Testis (tissue), 2 donors: ENCODE measurements at regions not wholly inside any gene's neighbourhood (a gene's known extent, or its start where the extent isn't known, plus 50 kb on each side); places are given as distances from the start of the nearest gene placed in this dataset.
"Not testable (repeated sequence)": the region's sequence is repeated elsewhere in the genome, so short reads cannot be mapped to it uniquely, and the experiment has no call there.

ENCODE experiments used
- DNase-seq: peaks from one replicate; pipeline ENCODE4 v3.0.0-alpha.2; 2019
- H3K27ac ChIP-seq, 2 donors: fragments of 200-600 bp; sonication (generic); one replicate each; pipeline ENCODE4 v1.5.1; 2019
- H3K27me3 ChIP-seq: fragments of 200-600 bp; sonication (generic); one replicate; pipeline ENCODE4 v1.5.1; 2019
- H3K36me3 ChIP-seq: fragments of 200-600 bp; sonication (generic); one replicate; pipeline ENCODE4 v1.5.1; 2017; ENCODE audit warnings: low read depth; ENCODE audit errors: missing control alignments
- H3K4me1 ChIP-seq: fragments of 200-600 bp; sonication (generic); one replicate; pipeline ENCODE4 v1.5.1; 2019
- H3K4me3 ChIP-seq, 2 donors: fragments of 200-600 bp; sonication (generic); one replicate each; pipeline ENCODE4 v1.5.1; 2017 to 2019
- H3K9me3 ChIP-seq: fragments of 200-600 bp; sonication (generic); one replicate; pipeline ENCODE4 v1.5.1; 2017
- POLR2A ChIP-seq: fragments of 450-650 bp; IDR thresholded peaks from one replicate; pipeline ENCODE4 v1.6.1; 2017; ENCODE audit warnings: antibody characterized with exemption, mild to moderate bottlenecking, moderate library complexity
- WGBS, 2 donors: methylation state at CpG; one replicate each; pipeline ENCODE4 v1.1.5; 2018; 5-methylcytosine and 5-hydroxymethylcytosine counted together
- intact Hi-C: fragments of 100-400 bp; cut with DNase I; formaldehyde crosslinking; loops from one replicate; pipeline ENCODE4 v1.15.1; 2023; ENCODE audit warnings: low total_unique reads
- TF ChIP-seq, protein P1 (sequence below), 3 experiments: fragments of 450-650 bp in 2 of 3; fragments of 200-600 bp in 1 of 3; sonication (generic) in 1 of 3; IDR thresholded peaks; one replicate each; pipeline ENCODE4 v1.5.1; 2016 to 2019; ENCODE audit warnings: antibody characterized with exemption in 3 of 3, mild to moderate bottlenecking in 2 of 3, moderate library complexity in 1 of 3

DNA sequence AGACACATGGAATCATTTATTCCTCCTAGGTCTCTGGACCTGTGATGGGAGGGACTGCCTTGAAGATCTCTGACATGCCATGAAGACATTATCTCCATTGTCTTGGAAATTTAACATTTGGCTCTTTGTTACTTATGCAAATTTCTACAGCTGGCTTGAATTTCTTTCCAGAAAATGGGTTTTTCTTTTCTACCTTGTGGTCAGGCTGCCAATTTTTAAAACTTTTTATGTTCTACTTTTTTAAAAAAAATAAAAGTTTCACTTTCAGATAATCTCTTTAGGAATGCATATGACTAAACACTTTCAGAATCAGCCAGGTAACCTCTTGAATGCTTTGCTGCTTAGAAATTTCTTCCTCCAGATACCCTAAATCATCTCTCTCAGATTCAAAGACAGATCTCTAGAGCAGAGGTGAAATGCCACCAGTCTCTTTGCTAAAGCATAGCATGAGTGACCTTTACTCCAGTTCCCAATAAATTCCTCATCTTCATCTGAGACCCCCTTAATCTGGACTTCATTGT lies 209.6 kb downstream of the RPRM start:
- no peak for DNase-seq
- H3K27me3 ChIP-seq = no peaks in the 10 kb centered on the region
- H3K36me3 ChIP-seq = no peaks in the 10 kb centered on the region
- no peak overlapping the region for H3K27ac ChIP-seq
- H3K4me3 ChIP-seq = no peak overlapping the region
- intact Hi-C loops = no loop called here
- H3K4me1 ChIP-seq = no peaks in the 10 kb centered on the region
- H3K9me3 ChIP-seq = no peaks in the 10 kb centered on the region
- TF ChIP-seq POLR2A = no peak
- TF ChIP-seq, protein P1, sequence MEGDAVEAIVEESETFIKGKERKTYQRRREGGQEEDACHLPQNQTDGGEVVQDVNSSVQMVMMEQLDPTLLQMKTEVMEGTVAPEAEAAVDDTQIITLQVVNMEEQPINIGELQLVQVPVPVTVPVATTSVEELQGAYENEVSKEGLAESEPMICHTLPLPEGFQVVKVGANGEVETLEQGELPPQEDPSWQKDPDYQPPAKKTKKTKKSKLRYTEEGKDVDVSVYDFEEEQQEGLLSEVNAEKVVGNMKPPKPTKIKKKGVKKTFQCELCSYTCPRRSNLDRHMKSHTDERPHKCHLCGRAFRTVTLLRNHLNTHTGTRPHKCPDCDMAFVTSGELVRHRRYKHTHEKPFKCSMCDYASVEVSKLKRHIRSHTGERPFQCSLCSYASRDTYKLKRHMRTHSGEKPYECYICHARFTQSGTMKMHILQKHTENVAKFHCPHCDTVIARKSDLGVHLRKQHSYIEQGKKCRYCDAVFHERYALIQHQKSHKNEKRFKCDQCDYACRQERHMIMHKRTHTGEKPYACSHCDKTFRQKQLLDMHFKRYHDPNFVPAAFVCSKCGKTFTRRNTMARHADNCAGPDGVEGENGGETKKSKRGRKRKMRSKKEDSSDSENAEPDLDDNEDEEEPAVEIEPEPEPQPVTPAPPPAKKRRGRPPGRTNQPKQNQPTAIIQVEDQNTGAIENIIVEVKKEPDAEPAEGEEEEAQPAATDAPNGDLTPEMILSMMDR (IDR thresholded peaks at IDR 0.05) = no peak

DNA sequence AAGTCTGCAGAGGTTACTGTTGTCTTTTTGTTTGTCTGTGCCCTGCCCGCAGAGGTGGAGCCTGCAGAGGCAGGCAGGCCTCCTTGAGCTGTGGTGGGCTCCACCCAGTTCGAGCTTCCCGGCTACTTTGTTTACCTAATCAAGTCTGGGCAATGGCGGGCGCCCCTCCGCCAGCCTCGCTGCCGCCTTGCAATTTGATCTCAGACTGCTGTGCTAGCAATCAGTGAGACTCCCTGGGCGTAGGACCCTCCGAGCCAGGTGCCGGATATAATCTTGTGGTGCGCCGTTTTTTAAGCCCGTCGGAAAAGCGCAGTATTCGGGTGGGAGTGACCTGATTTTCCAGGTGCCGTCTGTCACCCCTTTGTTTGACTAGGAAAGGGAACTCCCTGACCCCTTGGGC lies 221.7 kb downstream of the RPRM start:
- H3K9me3 ChIP-seq, H3K4me1 ChIP-seq, intact Hi-C loops, H3K27me3 ChIP-seq, H3K4me3 ChIP-seq, H3K36me3 ChIP-seq, DNase-seq, H3K27ac ChIP-seq: not testable (repeated sequence)
- 87 to 90% methylated on average over 15 to 17 of the region's 18 CpGs for WGBS, 2 donors

DNA sequence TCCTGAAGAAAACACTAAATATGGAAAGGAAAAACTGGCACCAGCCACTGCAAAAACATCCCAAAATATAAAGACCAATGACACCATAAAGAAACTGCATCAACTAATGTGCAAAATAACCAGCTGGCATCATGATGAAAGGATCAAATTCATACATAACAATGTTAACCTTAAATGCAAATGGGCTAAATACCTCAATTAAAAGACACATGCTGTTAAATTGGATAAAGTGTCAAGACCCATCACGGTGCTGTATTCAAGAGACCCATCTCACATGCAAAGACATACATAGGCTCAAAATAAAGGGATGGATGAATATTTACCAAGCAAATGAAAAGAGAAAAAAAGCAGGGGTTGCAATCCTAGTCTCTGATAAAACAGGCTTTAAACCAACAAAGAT lies 231.9 kb downstream of the RPRM start:
- H3K27me3 ChIP-seq, H3K27ac ChIP-seq, DNase-seq, H3K4me3 ChIP-seq, H3K4me1 ChIP-seq, intact Hi-C loops, H3K36me3 ChIP-seq, H3K9me3 ChIP-seq: not testable (repeated sequence)
- 35 to 42% methylated on average over 1 of the region's 1 CpG for WGBS, 2 donors

DNA sequence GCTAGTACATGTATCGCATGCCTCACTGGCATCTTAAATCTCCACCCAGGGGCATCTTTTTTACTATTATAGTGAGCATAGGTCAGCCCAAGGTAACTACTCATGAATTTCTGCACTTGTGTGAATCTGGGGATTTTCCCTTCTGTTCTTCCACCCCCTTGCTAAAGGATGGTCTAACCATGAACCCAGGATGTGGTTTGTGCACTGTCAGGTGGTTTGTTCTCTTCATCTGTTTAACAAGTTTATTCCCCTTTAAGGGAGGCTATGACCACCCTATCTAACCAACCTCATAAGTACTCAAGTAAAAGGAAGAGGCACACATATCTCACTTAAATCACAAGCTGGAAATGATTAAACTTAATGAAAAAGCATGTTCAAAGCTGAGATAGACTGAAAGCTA lies 243.0 kb downstream of the RPRM start:
- no peak for DNase-seq
- H3K27me3 ChIP-seq = no peaks in the 10 kb centered on the region
- no peaks in the 10 kb centered on the region for H3K36me3 ChIP-seq
- no peaks in the 10 kb centered on the region for H3K9me3 ChIP-seq
- intact Hi-C loops = no loop called here
- 67 to 94% methylated on average over 1 of the region's 1 CpG for WGBS, 2 donors
- no peak overlapping the region for H3K27ac ChIP-seq
- no peaks in the 10 kb centered on the region for H3K4me1 ChIP-seq
- TF ChIP-seq, protein P1 (IDR thresholded peaks at IDR 0.05) = no peak
- TF ChIP-seq POLR2A = no peak
- H3K4me3 ChIP-seq = no peak overlapping the region

DNA sequence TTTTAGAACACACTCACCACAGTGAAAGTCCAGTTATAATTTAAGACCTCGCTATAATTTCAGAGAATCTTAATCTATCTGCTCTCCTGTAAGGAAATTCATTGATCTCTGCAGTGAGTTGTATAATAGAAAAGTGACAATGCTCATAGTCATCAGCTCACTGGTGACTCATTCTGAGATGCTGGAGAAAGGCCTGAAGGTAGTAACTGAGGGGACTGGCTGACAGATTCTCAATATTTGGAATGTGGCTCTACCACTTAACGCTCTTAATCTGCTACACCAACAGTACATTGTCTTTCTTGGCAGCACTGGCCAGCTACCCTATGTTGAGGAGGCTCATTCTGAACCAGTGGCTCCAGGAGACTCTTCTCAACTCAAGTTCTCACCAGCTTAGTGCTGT lies 246.1 kb downstream of the RPRM start:
- Histone ChIP-seq H3K4me1 (no peaks in the 10 kb centered on the region), H3K27ac (no peak overlapping the region), H3K27me3 (no peaks in the 10 kb centered on the region), H3K36me3 (no peaks in the 10 kb centered on the region), H3K9me3 (no peaks in the 10 kb centered on the region), H3K4me3 (no peak overlapping the region)
- DNase-seq = no peak
- intact Hi-C loops = no loop called here
- no peak for TF ChIP-seq POLR2A
- TF ChIP-seq, protein P1 (IDR thresholded peaks at IDR 0.05) = no peak
- WGBS, 2 donors = 93 to 94% methylated on average over 2 of the region's 2 CpGs

DNA sequence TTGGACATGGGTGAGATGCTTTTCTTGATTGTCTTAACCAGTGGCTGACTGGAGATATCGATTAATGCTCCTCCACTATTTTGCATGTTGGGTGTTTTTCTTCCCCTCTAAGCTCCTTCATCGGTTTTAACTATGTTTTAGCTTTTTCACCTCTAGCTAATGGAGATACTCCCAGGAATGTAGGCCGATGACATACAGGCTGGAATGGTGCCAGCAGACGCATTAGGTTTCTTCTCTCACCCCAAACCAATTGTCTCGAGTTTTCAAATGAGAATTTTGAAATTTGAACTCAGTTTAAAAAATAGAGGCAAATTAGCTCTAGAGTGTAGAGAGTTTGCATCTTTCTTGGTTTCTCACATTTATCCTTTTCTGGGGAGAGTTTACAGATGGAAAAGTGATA lies 247.6 kb downstream of the RPRM start:
- no peak overlapping the region for H3K27ac ChIP-seq
- H3K36me3 ChIP-seq = no peaks in the 10 kb centered on the region
- DNase-seq = no peak
- intact Hi-C loops = no loop called here
- TF ChIP-seq, protein P1 (IDR thresholded peaks at IDR 0.05) = no peak
- TF ChIP-seq POLR2A = no peak
- H3K9me3 ChIP-seq = no peaks in the 10 kb centered on the region
- no peak overlapping the region for H3K4me3 ChIP-seq
- 46 to 61% methylated on average over 5 of the region's 5 CpGs for WGBS, 2 donors
- no peaks in the 10 kb centered on the region for H3K27me3 ChIP-seq
- no peaks in the 10 kb centered on the region for H3K4me1 ChIP-seq
